ENCODE measurements at regions not wholly inside any gene's neighbourhood (a gene's known extent, or its start where the extent isn't known, plus 50 kb on each side); places are given as distances from the start of the nearest gene placed in this dataset.

DNA sequence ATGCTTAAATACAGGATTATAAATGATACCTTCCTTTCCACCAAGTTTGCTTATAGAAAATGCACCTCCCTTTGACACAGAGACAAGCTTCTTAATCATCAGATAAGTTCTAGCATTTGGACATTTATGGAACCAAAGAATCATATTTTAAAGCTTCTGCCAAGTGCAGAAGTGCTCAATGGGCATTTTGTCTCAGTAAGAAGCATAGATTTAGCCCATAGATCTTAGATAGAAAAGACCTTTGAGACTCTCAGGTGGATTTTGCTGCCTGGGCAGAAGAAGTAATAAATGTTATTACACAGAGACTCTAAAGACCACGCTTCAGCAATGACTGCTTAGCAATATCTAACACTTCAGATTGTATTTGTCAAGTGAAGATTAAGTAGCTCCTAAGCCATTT lies 174.6 kb downstream of the VEGFC start:
- TF ChIP-seq, protein P1, sequence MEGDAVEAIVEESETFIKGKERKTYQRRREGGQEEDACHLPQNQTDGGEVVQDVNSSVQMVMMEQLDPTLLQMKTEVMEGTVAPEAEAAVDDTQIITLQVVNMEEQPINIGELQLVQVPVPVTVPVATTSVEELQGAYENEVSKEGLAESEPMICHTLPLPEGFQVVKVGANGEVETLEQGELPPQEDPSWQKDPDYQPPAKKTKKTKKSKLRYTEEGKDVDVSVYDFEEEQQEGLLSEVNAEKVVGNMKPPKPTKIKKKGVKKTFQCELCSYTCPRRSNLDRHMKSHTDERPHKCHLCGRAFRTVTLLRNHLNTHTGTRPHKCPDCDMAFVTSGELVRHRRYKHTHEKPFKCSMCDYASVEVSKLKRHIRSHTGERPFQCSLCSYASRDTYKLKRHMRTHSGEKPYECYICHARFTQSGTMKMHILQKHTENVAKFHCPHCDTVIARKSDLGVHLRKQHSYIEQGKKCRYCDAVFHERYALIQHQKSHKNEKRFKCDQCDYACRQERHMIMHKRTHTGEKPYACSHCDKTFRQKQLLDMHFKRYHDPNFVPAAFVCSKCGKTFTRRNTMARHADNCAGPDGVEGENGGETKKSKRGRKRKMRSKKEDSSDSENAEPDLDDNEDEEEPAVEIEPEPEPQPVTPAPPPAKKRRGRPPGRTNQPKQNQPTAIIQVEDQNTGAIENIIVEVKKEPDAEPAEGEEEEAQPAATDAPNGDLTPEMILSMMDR (IDR thresholded peaks at IDR 0.05; ENCODE audit: insufficient read depth, low read depth, low read length): no peak
- TF ChIP-seq EZH2 (IDR thresholded peaks at IDR 0.05; ENCODE audit: insufficient read depth, low read length): no peak

Data from astrocyte (in vitro differentiated cells and primary cell).